ENCODE measurements at regions not wholly inside any gene's neighbourhood (a gene's known extent, or its start where the extent isn't known, plus 50 kb on each side); places are given as distances from the start of the nearest gene placed in this dataset.

DNA sequence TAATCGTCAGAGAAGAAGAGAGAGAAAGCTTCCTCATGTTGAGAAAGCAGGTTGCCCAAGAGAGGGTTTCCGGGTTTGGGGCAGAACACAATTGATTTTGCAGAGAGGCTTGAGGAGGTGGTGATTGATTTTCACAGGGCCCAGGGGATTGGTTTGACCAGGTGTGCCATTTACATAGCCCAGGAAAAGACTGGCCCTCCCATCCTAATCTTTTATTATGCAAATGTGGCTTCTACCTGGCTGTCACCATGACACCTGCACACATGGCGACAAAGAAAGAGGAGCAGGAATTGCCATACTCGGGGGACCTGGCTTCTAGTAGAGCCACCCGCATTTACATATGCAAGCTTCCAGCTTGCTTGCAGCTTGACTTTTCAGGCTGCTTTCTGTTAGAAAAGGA lies 405.3 kb downstream of the PPP4R3C start:
- TF ChIP-seq, protein P1, sequence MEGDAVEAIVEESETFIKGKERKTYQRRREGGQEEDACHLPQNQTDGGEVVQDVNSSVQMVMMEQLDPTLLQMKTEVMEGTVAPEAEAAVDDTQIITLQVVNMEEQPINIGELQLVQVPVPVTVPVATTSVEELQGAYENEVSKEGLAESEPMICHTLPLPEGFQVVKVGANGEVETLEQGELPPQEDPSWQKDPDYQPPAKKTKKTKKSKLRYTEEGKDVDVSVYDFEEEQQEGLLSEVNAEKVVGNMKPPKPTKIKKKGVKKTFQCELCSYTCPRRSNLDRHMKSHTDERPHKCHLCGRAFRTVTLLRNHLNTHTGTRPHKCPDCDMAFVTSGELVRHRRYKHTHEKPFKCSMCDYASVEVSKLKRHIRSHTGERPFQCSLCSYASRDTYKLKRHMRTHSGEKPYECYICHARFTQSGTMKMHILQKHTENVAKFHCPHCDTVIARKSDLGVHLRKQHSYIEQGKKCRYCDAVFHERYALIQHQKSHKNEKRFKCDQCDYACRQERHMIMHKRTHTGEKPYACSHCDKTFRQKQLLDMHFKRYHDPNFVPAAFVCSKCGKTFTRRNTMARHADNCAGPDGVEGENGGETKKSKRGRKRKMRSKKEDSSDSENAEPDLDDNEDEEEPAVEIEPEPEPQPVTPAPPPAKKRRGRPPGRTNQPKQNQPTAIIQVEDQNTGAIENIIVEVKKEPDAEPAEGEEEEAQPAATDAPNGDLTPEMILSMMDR (IDR thresholded peaks at IDR 0.05): no peak
- no peak for TF ChIP-seq POLR2A (IDR thresholded peaks at IDR 0.05)

Measured in transverse colon (tissue), 3 donors.